SK-N-SH (cell line): ENCODE measurements at regions not wholly inside any gene's neighbourhood (a gene's known extent, or its start where the extent isn't known, plus 50 kb on each side); places are given as distances from the start of the nearest gene placed in this dataset.

ENCODE experiments used
- CTCF ChIA-PET: fragments of 300-600, 350-600 bp; formaldehyde crosslinking; extraction: SDS; loops from one replicate; lab custom pipeline; 2021; lab: Yijun Ruan, JAX
- POLR2A ChIA-PET: fragments of 350-600 bp; sonication (Branson Sonifier 250); formaldehyde crosslinking; extraction: SDS; loops from one replicate; lab custom pipeline; 2020; ENCODE audit warnings: antibody characterized with exemption, inconsistent platforms; lab: Yijun Ruan, JAX
- DNase-seq: peaks from one replicate; pipeline ENCODE4 v3.0.0; 2012
- H2AFZ ChIP-seq: fragments of 200-600 bp; sonication (generic); 2 replicates; pipeline ENCODE4 v1.8.1; 2016; ENCODE audit warnings: antibody characterized with exemption, mild to moderate bottlenecking, low read depth
- H3F3A ChIP-seq: fragments of 200-600 bp; sonication (generic); replicated peaks from 2 replicates; pipeline ENCODE3; 2016; ENCODE audit warnings: antibody characterized with exemption, mild to moderate bottlenecking; ENCODE audit not compliant: insufficient read depth
- H3K27ac ChIP-seq, 2 experiments: fragments of 200-500 bp in 1 of 2; fragments of 200-600 bp in 1 of 2; sonication (Bioruptor generic) in 1 of 2; sonication (generic), shearing (Covaris generic) in 1 of 2; 2 replicates each; pipeline versions ENCODE4 v1.5.1 to v1.6.1; 2014 to 2016; ENCODE audit warnings: low read depth in 2 of 2, inconsistent platforms in 1 of 2, low read length in 1 of 2, mild to moderate bottlenecking in 1 of 2, mixed read lengths in 1 of 2
- H3K27me3 ChIP-seq: fragments of 200-600 bp; sonication (generic), shearing (Covaris generic); 2 replicates; pipeline ENCODE4 v1.6.1; 2016; ENCODE audit warnings: mixed run types; ENCODE audit not compliant: insufficient read depth
- H3K36me3 ChIP-seq, 2 experiments: fragments of 200-500 bp in 1 of 2; fragments of 200-600 bp in 1 of 2; sonication (Bioruptor generic) in 1 of 2; sonication (generic) in 1 of 2; replicated peaks in 1 of 2; 2 replicates each; pipeline versions ENCODE3 to v1.5.1; 2014 to 2016; ENCODE audit warnings: low read length in 1 of 2, mild to moderate bottlenecking in 1 of 2; ENCODE audit not compliant: insufficient read depth in 2 of 2, control insufficient read depth in 1 of 2
- H3K4me1 ChIP-seq, 2 experiments: fragments of 200-500 bp in 1 of 2; fragments of 200-600 bp in 1 of 2; sonication (Bioruptor generic) in 1 of 2; sonication (generic), shearing (Covaris generic) in 1 of 2; 2 replicates each; pipeline versions ENCODE4 v1.5.1 to v1.6.1; 2014 to 2016; ENCODE audit warnings: low read depth in 1 of 2, low read length in 1 of 2, mixed run types in 1 of 2; ENCODE audit not compliant: insufficient read depth in 2 of 2, control insufficient read depth in 1 of 2
- H3K4me2 ChIP-seq: fragments of 200-600 bp; sonication (generic), shearing (Covaris generic); 2 replicates; pipeline ENCODE4 v1.6.1; 2017; ENCODE audit warnings: mixed run types
- H3K4me3 ChIP-seq, 2 experiments: fragments of 200-500 bp in 1 of 2; fragments of 200-600 bp in 1 of 2; sonication (Bioruptor generic) in 1 of 2; sonication (generic), shearing (Covaris generic) in 1 of 2; 2 replicates each; pipeline versions ENCODE4 v1.5.1 to v1.8.1; 2014 to 2016; ENCODE audit warnings: low read depth in 2 of 2, inconsistent platforms in 1 of 2, low read length in 1 of 2, mild to moderate bottlenecking in 1 of 2, mixed read lengths in 1 of 2, moderate library complexity in 1 of 2
- H3K79me2 ChIP-seq: fragments of 200-600 bp; sonication (generic); 2 replicates; pipeline ENCODE4 v1.8.1; 2017; ENCODE audit warnings: mild to moderate bottlenecking; ENCODE audit not compliant: insufficient read depth
- H3K9ac ChIP-seq: fragments of 200-600 bp; sonication (generic); 2 replicates; pipeline ENCODE4 v1.6.1; 2017; ENCODE audit warnings: mixed run types
- H3K9me2 ChIP-seq: fragments of 200-600 bp; sonication (generic); 2 replicates; pipeline ENCODE4 v1.6.1; 2017; ENCODE audit warnings: mixed run types
- H3K9me3 ChIP-seq: fragments of 200-600 bp; sonication (generic); 2 replicates; pipeline ENCODE4 v1.6.1; 2017; ENCODE audit warnings: mixed run types, mild to moderate bottlenecking, moderate library complexity
- H4K20me1 ChIP-seq: fragments of 200-600 bp; sonication (generic); 2 replicates; pipeline ENCODE4 v1.6.1; 2017; ENCODE audit warnings: mild to moderate bottlenecking, mixed run types; ENCODE audit not compliant: insufficient read depth
- CHD2 ChIP-seq: fragments of 150-350 bp; IDR thresholded peaks from 2 replicates; pipeline ENCODE4 v1.6.1; 2018; ENCODE audit warnings: low read length; ENCODE audit not compliant: partially characterized antibody
- CTCF ChIP-seq: fragments of 200-600 bp; sonication (generic); IDR thresholded peaks from 2 replicates; pipeline ENCODE4 v1.6.1; 2017; ENCODE audit warnings: antibody characterized with exemption, mild to moderate bottlenecking, moderate library complexity
- ELF1 ChIP-seq: IDR thresholded peaks from 2 replicates; pipeline ENCODE4 v1.4.0; 2012
- GATA2 ChIP-seq: sonication (generic); formaldehyde crosslinking; IDR thresholded peaks from 2 replicates; pipeline ENCODE4 v1.5.0; 2020; ENCODE audit warnings: mild to moderate bottlenecking, missing genetic modification reagents
- IRF3 ChIP-seq: fragments of 150-350 bp; IDR thresholded peaks from 2 replicates; pipeline ENCODE4 v1.6.1; 2016; ENCODE audit warnings: mild to moderate bottlenecking, low read depth, low read length
- JUND ChIP-seq: IDR thresholded peaks from 2 replicates; pipeline ENCODE4 v1.4.0; 2012
- MXI1 ChIP-seq: IDR thresholded peaks from 2 replicates; pipeline ENCODE4 v1.6.1; 2012; ENCODE audit warnings: mild to moderate bottlenecking, low read depth, low read length, improper control_type of control experiment
- PBX3 ChIP-seq: IDR thresholded peaks from 2 replicates; pipeline ENCODE4; 2012
- POLR2AphosphoS5 ChIP-seq: IDR thresholded peaks from 2 replicates; pipeline ENCODE4 v1.6.1; 2012; ENCODE audit warnings: low read depth, low read length
- RAD21 ChIP-seq: IDR thresholded peaks from 2 replicates; pipeline ENCODE4 v1.6.1; 2012; ENCODE audit warnings: mild to moderate bottlenecking, low read length
- RCOR1 ChIP-seq: fragments of 150-350 bp; IDR thresholded peaks from 2 replicates; pipeline ENCODE4 v1.6.1; 2017; ENCODE audit warnings: antibody characterized with exemption, low read length
- REST ChIP-seq: IDR thresholded peaks from 2 replicates; pipeline ENCODE4 v1.6.1; 2012; ENCODE audit warnings: mild to moderate bottlenecking, low read depth, low read length, moderate library complexity
- RFX5 ChIP-seq: IDR thresholded peaks from 2 replicates; pipeline ENCODE4 v1.6.1; 2012; ENCODE audit warnings: mild to moderate bottlenecking, improper control_type of control experiment, low read length
- SMC3 ChIP-seq: IDR thresholded peaks from 2 replicates; pipeline ENCODE4 v1.6.1; 2012; ENCODE audit warnings: low read depth, low read length, improper control_type of control experiment
- TAF1 ChIP-seq: IDR thresholded peaks from 2 replicates; pipeline ENCODE4 v1.6.1; 2012; ENCODE audit warnings: low read depth, mild to moderate bottlenecking, low read length, moderate library complexity, borderline replicate concordance
- TCF12 ChIP-seq: IDR thresholded peaks from 2 replicates; pipeline ENCODE4 v1.4.0; 2012
- TEAD4 ChIP-seq: IDR thresholded peaks from 2 replicates; pipeline ENCODE4 v1.4.0; 2012; ENCODE audit warnings: mild to moderate bottlenecking, borderline replicate concordance; ENCODE audit not compliant: insufficient read depth
- USF1 ChIP-seq: IDR thresholded peaks from 2 replicates; pipeline ENCODE4 v1.4.0; 2012; ENCODE audit warnings: low read depth, borderline replicate concordance
- ZBTB33 ChIP-seq: IDR thresholded peaks from 2 replicates; pipeline ENCODE4 v1.4.0; 2012; ENCODE audit warnings: low read depth, borderline replicate concordance
- WGBS: methylation state at CpG from one replicate; pipeline ENCODE4 v1.1.6; 2017; ENCODE audit warnings: low lambda C conversion rate; 5-methylcytosine and 5-hydroxymethylcytosine counted together

- no peak overlapping the region for H3K27ac ChIP-seq
- H3K4me2 ChIP-seq = no peak overlapping the region
- H3K79me2 ChIP-seq = no peaks in the 10 kb centered on the region
- no peak overlapping the region for H3K9ac ChIP-seq
- TF ChIP-seq PBX3 = no peak
- no peak for TF ChIP-seq RFX5
- no peak for TF ChIP-seq JUND
- TF ChIP-seq POLR2AphosphoS5 = no peak
- no peak for TF ChIP-seq SMC3
- TF ChIP-seq TCF12 = no peak
- TF ChIP-seq MXI1 = no peak
- no peak for TF ChIP-seq CTCF
- no peak for TF ChIP-seq CHD2
- TF ChIP-seq GATA2 = no peak
- no peak for TF ChIP-seq ELF1
- no peak for TF ChIP-seq RAD21
- no peak for TF ChIP-seq USF1
- TF ChIP-seq RCOR1 = no peak
- no peak for TF ChIP-seq TAF1
- no peak for TF ChIP-seq ZBTB33
- no peak for TF ChIP-seq IRF3
- no peak for TF ChIP-seq TEAD4
- no peak for TF ChIP-seq REST
- WGBS = 68% methylated on average over 3 of the region's 3 CpGs
- no peaks in the 10 kb centered on the region for H3F3A ChIP-seq
- no peak for DNase-seq
- CTCF ChIA-PET = no interaction called here
- no peak overlapping the region for H2AFZ ChIP-seq
- H3K4me1 ChIP-seq = no peaks in the 10 kb centered on the region
- H4K20me1 ChIP-seq = no peaks in the 10 kb centered on the region
- H3K4me3 ChIP-seq = no peak overlapping the region
- H3K27me3 ChIP-seq = no peaks in the 10 kb centered on the region
- no peaks in the 10 kb centered on the region for H3K36me3 ChIP-seq
- POLR2A ChIA-PET = no interaction called here
- no peaks in the 10 kb centered on the region for H3K9me2 ChIP-seq
- H3K9me3 ChIP-seq = no peaks in the 10 kb centered on the region
These were observed 573.5 kb downstream of the TBC1D22A start for GRCh38 chr22:47335958-47336357.
